Astrocyte (in vitro differentiated cells and primary cell): ENCODE measurements at regions not wholly inside any gene's neighbourhood (a gene's known extent, or its start where the extent isn't known, plus 50 kb on each side); places are given as distances from the start of the nearest gene placed in this dataset.

ENCODE experiments used
- DNase-seq: peaks from one replicate; pipeline ENCODE4 v3.0.0-alpha.2; 2010; ENCODE audit warnings: low read depth
- FAIRE-seq: peaks from 2 replicates; lab custom pipeline; 2011; peaks lifted over from hg19 to GRCh38; lab: Jason Lieb, UNC
- H2AFZ ChIP-seq: 2 replicates; pipeline ENCODE4 v1.6.0; 2012; ENCODE audit warnings: low read depth, low read length, inconsistent platforms
- H3K27ac ChIP-seq: 2 replicates; pipeline ENCODE4 v1.5.1; 2011; ENCODE audit warnings: low read depth, low read length, inconsistent platforms
- H3K27me3 ChIP-seq: 2 replicates; pipeline ENCODE4 v1.6.0; 2011; ENCODE audit warnings: low read length, inconsistent platforms; ENCODE audit not compliant: insufficient read depth
- H3K36me3 ChIP-seq: 2 replicates; pipeline ENCODE4 v1.5.1; 2011; ENCODE audit warnings: low read length, inconsistent platforms; ENCODE audit not compliant: insufficient read depth
- H3K4me1 ChIP-seq: 2 replicates; pipeline ENCODE4 v1.5.1; 2011; ENCODE audit warnings: low read length, inconsistent platforms; ENCODE audit not compliant: insufficient read depth
- H3K4me2 ChIP-seq: 2 replicates; pipeline ENCODE4 v1.6.0; 2012; ENCODE audit warnings: low read length, inconsistent platforms
- H3K4me3 ChIP-seq: 2 replicates; pipeline ENCODE4 v1.5.1; 2011; ENCODE audit warnings: low read depth, mild to moderate bottlenecking, low read length, inconsistent platforms; ENCODE audit not compliant: insufficient read depth
- H3K79me2 ChIP-seq: 2 replicates; pipeline ENCODE4 v1.6.0; 2012; ENCODE audit warnings: mild to moderate bottlenecking, low read length, inconsistent platforms; ENCODE audit not compliant: insufficient read depth
- H3K9ac ChIP-seq: 2 replicates; pipeline ENCODE4 v1.6.0; 2012; ENCODE audit warnings: mild to moderate bottlenecking, low read length, inconsistent platforms
- H3K9me3 ChIP-seq: 2 replicates; pipeline ENCODE4 v1.5.1; 2012; ENCODE audit warnings: low read depth, mild to moderate bottlenecking, low read length, inconsistent platforms; ENCODE audit not compliant: insufficient read depth
- H4K20me1 ChIP-seq: 2 replicates; pipeline ENCODE4 v1.6.0; 2012; ENCODE audit warnings: low read length, inconsistent platforms; ENCODE audit not compliant: insufficient read depth
- H3K27ac Mint-ChIP-seq: one replicate; pipeline ENCODE4 v1.8.0; 2021; ENCODE audit warnings: mild to moderate bottlenecking, mixed read lengths; ENCODE audit not compliant: unreplicated experiment
- H3K27me3 Mint-ChIP-seq: one replicate; pipeline ENCODE4 v1.8.0; 2021; ENCODE audit warnings: low read depth, mixed read lengths; ENCODE audit not compliant: unreplicated experiment
- H3K36me3 Mint-ChIP-seq: one replicate; pipeline ENCODE4 v1.8.0; 2021; ENCODE audit warnings: low read depth, mixed read lengths; ENCODE audit not compliant: unreplicated experiment
- H3K4me1 Mint-ChIP-seq: one replicate; pipeline ENCODE4 v1.8.0; 2021; ENCODE audit warnings: low read depth, mixed read lengths; ENCODE audit not compliant: unreplicated experiment
- H3K4me3 Mint-ChIP-seq: one replicate; pipeline ENCODE4 v1.8.0; 2021; ENCODE audit warnings: mild to moderate bottlenecking, moderate library complexity, mixed read lengths; ENCODE audit not compliant: unreplicated experiment
- H3K9me3 Mint-ChIP-seq: one replicate; pipeline ENCODE4 v1.8.0; 2021; ENCODE audit warnings: mild to moderate bottlenecking, mixed read lengths; ENCODE audit not compliant: unreplicated experiment
- EZH2 ChIP-seq: IDR thresholded peaks from 2 replicates; pipeline ENCODE4 v1.6.1; 2012; ENCODE audit warnings: mild to moderate bottlenecking, low read length, inconsistent platforms; ENCODE audit not compliant: insufficient read depth
- TF ChIP-seq, protein P1 (sequence below): IDR thresholded peaks from 2 replicates; pipeline ENCODE4 v1.5.1; 2011; ENCODE audit warnings: low read depth, mild to moderate bottlenecking, inconsistent platforms, low read length, moderate library complexity; ENCODE audit not compliant: insufficient read depth

DNA sequence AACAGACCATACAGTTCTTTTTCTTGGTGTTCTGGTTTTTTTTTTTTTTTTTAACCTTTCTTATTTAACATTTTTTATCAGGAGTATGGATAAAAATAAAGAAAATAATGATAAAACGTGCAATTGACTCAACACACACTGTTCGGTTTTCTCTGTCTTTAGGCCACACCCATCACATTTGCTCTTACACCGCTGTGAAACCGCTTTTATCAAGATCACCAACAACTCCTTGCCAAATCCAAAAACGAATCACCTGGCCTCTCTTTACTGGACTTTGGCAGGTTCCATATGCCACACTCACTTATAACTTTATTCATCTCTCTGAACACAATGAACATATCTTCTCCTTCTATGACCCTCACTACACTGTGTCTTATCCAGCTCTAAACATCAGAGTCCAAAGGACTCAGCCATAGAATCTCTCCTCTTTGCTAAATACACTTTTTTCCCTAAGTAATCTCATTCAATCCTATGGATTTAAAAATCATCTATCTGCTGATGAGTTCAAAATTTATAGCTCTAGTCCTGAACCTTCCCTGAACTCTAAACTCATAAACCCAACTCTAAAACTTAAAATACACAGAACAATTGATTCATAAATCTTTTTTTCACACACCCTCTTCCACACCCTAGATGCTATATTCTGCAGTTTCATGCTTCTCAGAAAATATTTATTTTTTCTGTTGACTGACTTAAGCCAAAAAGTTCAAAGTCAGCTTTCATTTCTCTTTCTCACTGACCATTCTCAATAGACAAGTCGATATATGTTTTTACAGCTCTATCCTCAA is 800.6 kb upstream of the SOX9 start:
- Mint-ChIP-seq H3K36me3 (no peaks in the 10 kb centered on the region), H3K27me3 (no peaks in the 10 kb centered on the region), H3K9me3 (no peaks in the 10 kb centered on the region), H3K4me3 (no peak overlapping the region), H3K4me1 (no peaks in the 10 kb centered on the region), H3K27ac (no peak overlapping the region)
- TF ChIP-seq EZH2 = no peak
- TF ChIP-seq, protein P1, sequence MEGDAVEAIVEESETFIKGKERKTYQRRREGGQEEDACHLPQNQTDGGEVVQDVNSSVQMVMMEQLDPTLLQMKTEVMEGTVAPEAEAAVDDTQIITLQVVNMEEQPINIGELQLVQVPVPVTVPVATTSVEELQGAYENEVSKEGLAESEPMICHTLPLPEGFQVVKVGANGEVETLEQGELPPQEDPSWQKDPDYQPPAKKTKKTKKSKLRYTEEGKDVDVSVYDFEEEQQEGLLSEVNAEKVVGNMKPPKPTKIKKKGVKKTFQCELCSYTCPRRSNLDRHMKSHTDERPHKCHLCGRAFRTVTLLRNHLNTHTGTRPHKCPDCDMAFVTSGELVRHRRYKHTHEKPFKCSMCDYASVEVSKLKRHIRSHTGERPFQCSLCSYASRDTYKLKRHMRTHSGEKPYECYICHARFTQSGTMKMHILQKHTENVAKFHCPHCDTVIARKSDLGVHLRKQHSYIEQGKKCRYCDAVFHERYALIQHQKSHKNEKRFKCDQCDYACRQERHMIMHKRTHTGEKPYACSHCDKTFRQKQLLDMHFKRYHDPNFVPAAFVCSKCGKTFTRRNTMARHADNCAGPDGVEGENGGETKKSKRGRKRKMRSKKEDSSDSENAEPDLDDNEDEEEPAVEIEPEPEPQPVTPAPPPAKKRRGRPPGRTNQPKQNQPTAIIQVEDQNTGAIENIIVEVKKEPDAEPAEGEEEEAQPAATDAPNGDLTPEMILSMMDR = no peak
- no peak overlapping the region for H3K4me2 ChIP-seq
- no peak overlapping the region for H2AFZ ChIP-seq
- no peak for FAIRE-seq
- DNase-seq = no peak
- no peaks in the 10 kb centered on the region for H3K36me3 ChIP-seq
- no peak overlapping the region for H3K27ac ChIP-seq
- no peaks in the 10 kb centered on the region for H3K9me3 ChIP-seq
- no peaks in the 10 kb centered on the region for H3K79me2 ChIP-seq
- no peak overlapping the region for H3K9ac ChIP-seq
- H3K27me3 ChIP-seq = no peaks in the 10 kb centered on the region
- no peaks in the 10 kb centered on the region for H4K20me1 ChIP-seq
- H3K4me1 ChIP-seq = no peaks in the 10 kb centered on the region
- H3K4me3 ChIP-seq = no peak overlapping the region

DNA sequence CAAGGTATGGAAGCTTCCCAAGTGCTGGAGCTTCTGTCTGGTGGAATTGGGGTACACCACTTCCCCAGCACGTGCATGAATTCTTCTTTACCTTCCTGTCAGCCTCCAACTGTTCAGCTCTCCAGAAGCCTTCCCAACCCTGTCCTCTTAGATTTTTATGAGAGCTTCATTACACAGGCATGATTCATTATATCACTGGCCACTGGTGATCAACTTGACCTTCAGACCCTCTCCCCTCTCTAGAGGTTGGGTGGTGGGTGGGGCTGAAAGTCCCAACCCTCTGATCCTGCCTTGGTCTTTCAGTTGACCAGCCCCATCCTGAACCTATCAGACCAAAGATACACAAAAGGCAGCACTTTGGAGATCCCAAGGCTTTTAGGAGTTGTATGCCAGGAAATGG is 795.7 kb upstream of the SOX9 start:
- no peak overlapping the region for H3K4me2 ChIP-seq
- DNase-seq (no peak), FAIRE-seq (no peak)
- H3K4me1 ChIP-seq = peaks cover 9% of the 10 kb centered on the region
- no peaks in the 10 kb centered on the region for H3K36me3 Mint-ChIP-seq
- H3K4me3 Mint-ChIP-seq = no peak overlapping the region
- H3K79me2 ChIP-seq = no peaks in the 10 kb centered on the region
- no peaks in the 10 kb centered on the region for H3K9me3 ChIP-seq
- H2AFZ ChIP-seq = no peak overlapping the region
- no peaks in the 10 kb centered on the region for H3K27me3 ChIP-seq
- H3K4me3 ChIP-seq = no peak overlapping the region
- H3K27ac ChIP-seq = no peak overlapping the region
- no peaks in the 10 kb centered on the region for H3K36me3 ChIP-seq
- H3K27me3 Mint-ChIP-seq = no peaks in the 10 kb centered on the region
- H3K27ac Mint-ChIP-seq = no peak overlapping the region
- no peak overlapping the region for H3K9ac ChIP-seq
- H4K20me1 ChIP-seq = no peaks in the 10 kb centered on the region
- no peaks in the 10 kb centered on the region for H3K9me3 Mint-ChIP-seq
- no peak for TF ChIP-seq EZH2
- TF ChIP-seq, protein P1 = no peak
- no peaks in the 10 kb centered on the region for H3K4me1 Mint-ChIP-seq

GRCh38 chr17:71325886-71326285 is 794.9 kb upstream of the SOX9 start:
- no peaks in the 10 kb centered on the region for H4K20me1 ChIP-seq
- H3K4me1 ChIP-seq = peaks cover 9% of the 10 kb centered on the region
- H3K9me3 ChIP-seq = no peaks in the 10 kb centered on the region
- H3K9ac ChIP-seq = no peak overlapping the region
- Mint-ChIP-seq H3K9me3 (no peaks in the 10 kb centered on the region), H3K27ac (no peak overlapping the region), H3K4me3 (no peak overlapping the region), H3K4me1 (no peaks in the 10 kb centered on the region), H3K36me3 (no peaks in the 10 kb centered on the region), H3K27me3 (no peaks in the 10 kb centered on the region)
- no peak for DNase-seq
- FAIRE-seq = peak; percentile 65
- H3K79me2 ChIP-seq = no peaks in the 10 kb centered on the region
- no peak overlapping the region for H3K27ac ChIP-seq
- no peak overlapping the region for H3K4me2 ChIP-seq
- no peaks in the 10 kb centered on the region for H3K36me3 ChIP-seq
- no peak for TF ChIP-seq EZH2
- TF ChIP-seq, protein P1 = no peak
- H3K4me3 ChIP-seq = no peak overlapping the region
- no peak overlapping the region for H2AFZ ChIP-seq
- no peaks in the 10 kb centered on the region for H3K27me3 ChIP-seq
